NCI-H748 treated with DMSO at 0.1 percent for 48 hours (cell line): ENCODE measurements at regions not wholly inside any gene's neighbourhood (a gene's known extent, or its start where the extent isn't known, plus 50 kb on each side); places are given as distances from the start of the nearest gene placed in this dataset.

ENCODE experiments used
- DNase-seq: peaks from one replicate; lab custom pipeline; 2025; lab: John Stamatoyannopoulos, UW

- DNase-seq: no peak
Observed at GRCh38 chr2:221693365-221693764, 121.3 kb upstream of the EPHA4 start.

- no peak for DNase-seq
Observed at GRCh38 chr2:221691571-221691970, 119.5 kb upstream of the EPHA4 start.

- no peak for DNase-seq
Observed at GRCh38 chr2:221689140-221689539, 117.0 kb upstream of the EPHA4 start.

GRCh38 chr2:221680548-221680947, 108.4 kb upstream of the EPHA4 start:
- DNase-seq: no peak

- no peak for DNase-seq
Observed at GRCh38 chr2:221677688-221678087, 105.6 kb upstream of the EPHA4 start.

GRCh38 chr2:221676566-221677172, 104.6 kb upstream of the EPHA4 start:
- no peak for DNase-seq

- no peak for DNase-seq
Observed at GRCh38 chr2:221675201-221675908, 103.3 kb upstream of the EPHA4 start.

GRCh38 chr2:221674446-221674845, 102.3 kb upstream of the EPHA4 start:
- DNase-seq: no peak

- no peak for DNase-seq
Observed at GRCh38 chr2:221673248-221673647, 101.1 kb upstream of the EPHA4 start.

GRCh38 chr2:221671515-221671914, 99.4 kb upstream of the EPHA4 start:
- no peak for DNase-seq

- no peak for DNase-seq
Observed at GRCh38 chr2:221662689-221663391, 90.7 kb upstream of the EPHA4 start.

- DNase-seq: no peak
Observed at GRCh38 chr2:221657806-221658205, 85.7 kb upstream of the EPHA4 start.

- DNase-seq: no peak
Observed at GRCh38 chr2:221655300-221655699, 83.2 kb upstream of the EPHA4 start.

GRCh38 chr2:221653182-221653581, 81.1 kb upstream of the EPHA4 start:
- no peak for DNase-seq

- peak; percentile 29 for DNase-seq
Observed at GRCh38 chr2:221649051-221649775, 77.1 kb upstream of the EPHA4 start.

GRCh38 chr2:221642447-221642846, 70.3 kb upstream of the EPHA4 start:
- no peak for DNase-seq

- no peak for DNase-seq
Observed at GRCh38 chr2:221641181-221641871, 69.2 kb upstream of the EPHA4 start.

- DNase-seq: no peak
Observed at GRCh38 chr2:221640686-221641085, 68.6 kb upstream of the EPHA4 start.

- DNase-seq: no peak
Observed at GRCh38 chr2:221637851-221638250, 65.7 kb upstream of the EPHA4 start.

GRCh38 chr2:221635949-221636348, 63.8 kb upstream of the EPHA4 start:
- no peak for DNase-seq

- DNase-seq: no peak
Observed at GRCh38 chr2:221629468-221629867, 57.4 kb upstream of the EPHA4 start.

- DNase-seq: no peak
Observed at GRCh38 chr2:221624475-221624874, 52.4 kb upstream of the EPHA4 start.
